ENCODE measurements at regions not wholly inside any gene's neighbourhood (a gene's known extent, or its start where the extent isn't known, plus 50 kb on each side); places are given as distances from the start of the nearest gene placed in this dataset.

- ChIA-PET POLR2A (no interaction called here), CTCF (ENCODE audit: unreplicated experiment) (no interaction called here)
- H3K9me2 ChIP-seq (ENCODE audit: insufficient read depth, low read length): no peaks in the 10 kb centered on the region
- H3K27ac ChIP-seq (ENCODE audit: low read depth, low read length, poor library complexity, severe bottlenecking): no peak overlapping the region
- DNase-seq (ENCODE audit: low spot score): no peak
- no peaks in the 10 kb centered on the region for H3K4me1 ChIP-seq (ENCODE audit: insufficient read depth, low read length, poor library complexity, severe bottlenecking)
- no peaks in the 10 kb centered on the region for H3K36me3 ChIP-seq (ENCODE audit: insufficient read depth, low read length)
- H2AFZ ChIP-seq (ENCODE audit: low read length): no peak overlapping the region
- no peak overlapping the region for H3K4me2 ChIP-seq (ENCODE audit: low read length)
- TF ChIP-seq CTCF (conservative IDR thresholded peaks at IDR 0.05; ENCODE audit: low read length): no peak
- no peak for TF ChIP-seq EZH2phosphoT487 (IDR thresholded peaks at IDR 0.05; ENCODE audit: borderline replicate concordance, low read depth, low read length)
- no peaks in the 10 kb centered on the region for H3K79me2 ChIP-seq (ENCODE audit: insufficient read depth, low read depth, low read length)
- no peaks in the 10 kb centered on the region for H3K9me3 ChIP-seq (ENCODE audit: low read length)
- no peaks in the 10 kb centered on the region for H4K20me1 ChIP-seq (ENCODE audit: insufficient read depth, low read length)
- H3K4me3 ChIP-seq (ENCODE audit: low read depth, low read length, poor library complexity, severe bottlenecking): no peak overlapping the region
- intact Hi-C loops (cut with micrococcal nuclease; ENCODE audit: unreplicated experiment): no loop called here
- no TSS peak for BruUV-seq (replicated peaks)
Measured at GRCh38 chr15:96560246-96560895, 229.9 kb downstream of the NR2F2 start.

GRCh38 chr15:96561593-96561992, 231.1 kb downstream of the NR2F2 start:
- no TSS peak for BruUV-seq (replicated peaks)
- H3K79me2 ChIP-seq (ENCODE audit: insufficient read depth, low read depth, low read length): no peaks in the 10 kb centered on the region
- no peak overlapping the region for H3K27ac ChIP-seq (ENCODE audit: low read depth, low read length, poor library complexity, severe bottlenecking)

More at GRCh38 chr15:96561593-96561992, 231.1 kb downstream of the NR2F2 start:
- no peak for TF ChIP-seq EZH2phosphoT487 (IDR thresholded peaks at IDR 0.05; ENCODE audit: borderline replicate concordance, low read depth, low read length)
- no peak for TF ChIP-seq CTCF (conservative IDR thresholded peaks at IDR 0.05; ENCODE audit: low read length)
- intact Hi-C loops (cut with micrococcal nuclease; ENCODE audit: unreplicated experiment): no loop called here
- Histone ChIP-seq H3K4me3 (ENCODE audit: low read depth, low read length, poor library complexity, severe bottlenecking) (no peak overlapping the region), H3K4me1 (ENCODE audit: insufficient read depth, low read length, poor library complexity, severe bottlenecking) (no peaks in the 10 kb centered on the region), H3K9me2 (ENCODE audit: insufficient read depth, low read length) (no peaks in the 10 kb centered on the region), H4K20me1 (ENCODE audit: insufficient read depth, low read length) (no peaks in the 10 kb centered on the region), H3K9me3 (ENCODE audit: low read length) (no peaks in the 10 kb centered on the region), H2AFZ (ENCODE audit: low read length) (no peak overlapping the region), H3K4me2 (ENCODE audit: low read length) (no peak overlapping the region), H3K36me3 (ENCODE audit: insufficient read depth, low read length) (no peaks in the 10 kb centered on the region)
- no peak for DNase-seq (ENCODE audit: low spot score)
- POLR2A ChIA-PET: no interaction called here
- CTCF ChIA-PET (ENCODE audit: unreplicated experiment): no interaction called here
